H54 (cell line): ENCODE measurements at regions not wholly inside any gene's neighbourhood (a gene's known extent, or its start where the extent isn't known, plus 50 kb on each side); places are given as distances from the start of the nearest gene placed in this dataset.

Experiments
- DNase-seq: peaks from one replicate; pipeline ENCODE4 v3.0.0; 2011; ENCODE audit warnings: low spot score, mixed read lengths; ENCODE audit not compliant: insufficient read length
- FAIRE-seq: peaks from 3 replicates; lab custom pipeline; 2011; peaks lifted over from hg19 to GRCh38; lab: Jason Lieb, UNC
- POLR2A ChIP-seq: IDR thresholded peaks from 2 replicates; pipeline ENCODE4 v1.6.1; 2011; ENCODE audit warnings: low read depth, mild to moderate bottlenecking, low read length

GRCh38 chr6:77181749-77182148 is 281.5 kb downstream of the HTR1B start:
- TF ChIP-seq POLR2A = no peak
- DNase-seq = no peak
- FAIRE-seq = no peak

- DNase-seq (no peak), FAIRE-seq (peak; percentile 27)
- no peak for TF ChIP-seq POLR2A
Measured at GRCh38 chr6:77180326-77180725, 283.0 kb downstream of the HTR1B start.

- TF ChIP-seq POLR2A = no peak
- FAIRE-seq (peak; percentile 48), DNase-seq (no peak)
Measured at GRCh38 chr6:77178821-77179220, 284.5 kb downstream of the HTR1B start.

GRCh38 chr6:77177470-77177869 is 285.8 kb downstream of the HTR1B start:
- DNase-seq (no peak), FAIRE-seq (no peak)
- no peak for TF ChIP-seq POLR2A

- DNase-seq = no peak
- TF ChIP-seq POLR2A = no peak
Measured at GRCh38 chr6:77173472-77174074, 289.7 kb downstream of the HTR1B start.

GRCh38 chr6:77172578-77172977 is 290.7 kb downstream of the HTR1B start:
- TF ChIP-seq POLR2A = no peak

More at GRCh38 chr6:77173472-77174074, 289.7 kb downstream of the HTR1B start:
- FAIRE-seq = no peak

GRCh38 chr6:77159730-77160129 is 303.6 kb downstream of the HTR1B start:
- TF ChIP-seq POLR2A = no peak
- FAIRE-seq (no peak), DNase-seq (no peak)

More at GRCh38 chr6:77172578-77172977, 290.7 kb downstream of the HTR1B start:
- no peak for DNase-seq
- no peak for FAIRE-seq

- no peak for DNase-seq
- no peak for TF ChIP-seq POLR2A
Measured at GRCh38 chr6:77151241-77151640, 312.1 kb downstream of the HTR1B start.

GRCh38 chr6:77150736-77151135 is 312.6 kb downstream of the HTR1B start:
- DNase-seq (no peak), FAIRE-seq (no peak)
- TF ChIP-seq POLR2A = no peak

More at GRCh38 chr6:77151241-77151640, 312.1 kb downstream of the HTR1B start:
- FAIRE-seq = no peak

GRCh38 chr6:77145244-77145643 is 318.0 kb downstream of the HTR1B start:
- DNase-seq = no peak
- no peak for FAIRE-seq
- TF ChIP-seq POLR2A = no peak

GRCh38 chr6:77143659-77144447 is 319.4 kb downstream of the HTR1B start:
- FAIRE-seq = no peak
- TF ChIP-seq POLR2A = no peak
- no peak for DNase-seq

- FAIRE-seq = peak; percentile 62
- TF ChIP-seq POLR2A = no peak
- DNase-seq = no peak
Measured at GRCh38 chr6:77136086-77136485, 327.2 kb downstream of the HTR1B start.

- no peak for TF ChIP-seq POLR2A
- DNase-seq (no peak), FAIRE-seq (no peak)
Measured at GRCh38 chr6:77133031-77133430, 330.3 kb downstream of the HTR1B start.

GRCh38 chr6:77131426-77131825 is 331.9 kb downstream of the HTR1B start:
- DNase-seq = no peak
- no peak for TF ChIP-seq POLR2A
- no peak for FAIRE-seq

GRCh38 chr6:77124604-77125003 is 338.7 kb downstream of the HTR1B start:
- no peak for DNase-seq
- FAIRE-seq = no peak
- no peak for TF ChIP-seq POLR2A

GRCh38 chr6:77123527-77123926 is 339.8 kb downstream of the HTR1B start:
- TF ChIP-seq POLR2A = no peak
- no peak for FAIRE-seq
- DNase-seq = no peak
